ENCODE measurements at regions not wholly inside any gene's neighbourhood (a gene's known extent, or its start where the extent isn't known, plus 50 kb on each side); places are given as distances from the start of the nearest gene placed in this dataset.
"Not testable (repeated sequence)": the region's sequence is repeated elsewhere in the genome, so short reads cannot be mapped to it uniquely, and the experiment has no call there.

DNA sequence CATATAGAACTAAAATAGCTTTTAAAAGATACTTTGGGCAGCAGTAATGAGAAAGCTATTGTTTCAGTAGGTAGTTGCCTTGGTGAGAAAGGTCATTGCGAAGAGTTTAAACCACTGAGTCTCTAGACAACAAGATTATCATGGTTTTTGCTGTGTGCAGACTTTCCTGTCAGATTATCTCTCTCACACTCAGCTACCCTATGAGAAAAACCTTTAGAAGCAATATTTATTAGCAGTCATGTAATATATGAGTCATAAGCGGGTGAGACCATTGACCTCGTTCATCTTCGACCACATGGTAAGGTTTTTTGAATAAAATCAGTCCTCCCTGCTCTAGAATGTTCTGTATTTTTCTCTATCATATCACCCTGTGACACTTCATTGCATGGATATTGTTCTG is 59.9 kb downstream of the GPR65 start:
- peaks cover 5% of the 10 kb centered on the region for H3K4me1 Mint-ChIP-seq
- no peak overlapping the region for H3K27ac Mint-ChIP-seq
- H3K36me3 Mint-ChIP-seq = peaks cover 4% of the 10 kb centered on the region
- no peak for ATAC-seq
- H3K27me3 Mint-ChIP-seq = peaks cover 13% of the 10 kb centered on the region
- H3K9me3 Mint-ChIP-seq = peaks cover 9% of the 10 kb centered on the region
- H3K4me3 Mint-ChIP-seq = no peak overlapping the region

DNA sequence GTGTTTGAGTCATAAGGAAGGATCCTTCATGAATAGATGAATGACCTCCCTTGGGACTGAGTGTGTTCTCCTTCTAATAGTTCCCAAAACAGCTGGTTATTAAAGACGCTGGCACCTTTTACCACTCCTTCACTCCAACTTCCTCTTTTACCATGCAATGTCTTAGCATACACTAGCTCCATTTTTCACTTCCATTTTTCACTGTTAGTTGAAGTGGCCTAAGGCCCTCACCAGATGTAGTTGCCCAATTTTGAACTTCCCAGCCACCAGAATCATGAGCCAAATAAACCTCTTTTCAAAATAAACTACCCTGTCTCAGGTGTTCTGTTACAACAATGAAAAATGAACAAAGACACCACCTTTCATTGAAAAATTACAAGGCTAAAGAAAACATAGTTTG is 64.7 kb downstream of the GPR65 start:
- peaks cover 23% of the 10 kb centered on the region for H3K9me3 Mint-ChIP-seq
- H3K4me3 Mint-ChIP-seq = no peak overlapping the region
- peaks cover 12% of the 10 kb centered on the region for H3K27me3 Mint-ChIP-seq
- no peak for ATAC-seq
- peaks cover 14% of the 10 kb centered on the region for H3K36me3 Mint-ChIP-seq
- no peak overlapping the region for H3K27ac Mint-ChIP-seq
- peaks cover 6% of the 10 kb centered on the region for H3K4me1 Mint-ChIP-seq

- Mint-ChIP-seq H3K4me1 (peaks cover 10% of the 10 kb centered on the region), H3K36me3 (peaks cover 4% of the 10 kb centered on the region), H3K9me3 (peaks cover 12% of the 10 kb centered on the region), H3K4me3 (no peak overlapping the region), H3K27me3 (peaks cover 5% of the 10 kb centered on the region), H3K27ac (no peak overlapping the region)
- peak; percentile 64 for ATAC-seq
Observed at GRCh38 chr14:88075269-88075981, 70.5 kb downstream of the GPR65 start.

DNA sequence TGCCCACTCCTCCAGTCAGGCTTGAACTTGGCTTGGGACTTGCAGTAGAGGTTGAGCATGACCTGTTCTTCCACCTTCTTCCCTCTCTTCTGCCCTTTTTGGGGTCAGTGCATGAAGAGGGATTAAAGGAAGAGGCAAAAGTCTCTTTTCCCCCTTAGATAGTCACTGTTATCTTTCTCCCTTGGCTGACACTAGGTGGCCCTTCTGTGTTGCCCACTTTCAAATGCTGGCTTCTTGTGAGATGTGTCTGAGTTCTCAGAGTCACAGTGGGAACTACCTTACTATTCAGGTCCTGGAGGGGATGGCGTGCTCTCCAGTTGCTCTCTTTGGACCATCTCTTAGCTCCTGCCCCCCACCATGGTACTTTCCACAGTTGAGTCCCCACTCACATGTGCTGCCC is 73.6 kb downstream of the GPR65 start:
- Mint-ChIP-seq H3K36me3 (no peaks in the 10 kb centered on the region), H3K4me3 (no peak overlapping the region), H3K9me3 (no peaks in the 10 kb centered on the region), H3K27ac (no peak overlapping the region), H3K4me1 (peaks cover 10% of the 10 kb centered on the region), H3K27me3 (no peaks in the 10 kb centered on the region)
- peak; percentile 12 for ATAC-seq

- no peak for ATAC-seq
- peaks cover 10% of the 10 kb centered on the region for H3K4me1 Mint-ChIP-seq
- no peaks in the 10 kb centered on the region for H3K9me3 Mint-ChIP-seq
- H3K27me3 Mint-ChIP-seq = no peaks in the 10 kb centered on the region
- no peaks in the 10 kb centered on the region for H3K36me3 Mint-ChIP-seq
- H3K4me3 Mint-ChIP-seq = no peak overlapping the region
- H3K27ac Mint-ChIP-seq = no peak overlapping the region
Observed at GRCh38 chr14:88079624-88080023, 74.7 kb downstream of the GPR65 start.

DNA sequence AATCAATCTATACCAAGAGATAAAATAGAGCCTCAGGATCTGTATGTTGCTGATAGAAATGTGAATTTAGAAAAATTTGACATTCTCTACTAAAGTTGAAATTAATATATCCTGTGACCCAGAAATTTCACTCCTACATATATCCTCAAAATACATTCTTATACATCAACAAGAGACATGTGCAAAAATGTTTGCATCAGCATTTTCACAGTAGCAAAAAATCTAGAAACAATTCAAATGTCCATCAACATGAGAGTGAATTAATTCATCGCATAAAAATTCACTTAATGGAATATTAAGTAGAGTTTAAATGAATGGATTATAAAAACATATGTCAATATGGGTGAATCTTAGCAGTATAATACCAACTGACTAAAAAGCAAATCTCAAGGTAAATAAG is 80.8 kb downstream of the GPR65 start:
- no peaks in the 10 kb centered on the region for H3K36me3 Mint-ChIP-seq
- H3K27ac Mint-ChIP-seq = no peak overlapping the region
- peaks cover 11% of the 10 kb centered on the region for H3K27me3 Mint-ChIP-seq
- H3K9me3 Mint-ChIP-seq = no peaks in the 10 kb centered on the region
- H3K4me3 Mint-ChIP-seq = no peak overlapping the region
- no peaks in the 10 kb centered on the region for H3K4me1 Mint-ChIP-seq
- ATAC-seq = no peak

DNA sequence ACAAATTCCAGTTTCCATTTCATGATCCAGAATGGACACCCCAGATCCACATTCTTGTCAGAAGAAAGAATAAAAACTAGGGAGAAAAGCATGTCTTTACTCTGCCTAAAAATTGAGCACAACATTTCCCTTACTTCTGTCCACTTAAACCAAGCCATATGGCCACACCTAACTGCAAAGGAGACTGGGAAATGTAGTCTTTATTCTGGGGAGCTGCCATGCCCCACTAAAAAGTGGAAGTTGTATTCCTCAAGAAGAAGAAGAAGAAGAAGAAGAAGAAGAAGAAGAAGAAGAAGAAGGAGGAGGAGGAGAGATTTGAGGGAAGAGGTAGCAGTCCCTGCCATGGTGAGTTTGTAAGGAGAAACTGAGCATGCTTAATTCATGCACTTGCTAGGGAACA is 84.5 kb downstream of the GPR65 start:
- no peak overlapping the region for H3K27ac Mint-ChIP-seq
- H3K4me3 Mint-ChIP-seq = no peak overlapping the region
- no peaks in the 10 kb centered on the region for H3K4me1 Mint-ChIP-seq
- H3K36me3 Mint-ChIP-seq = no peaks in the 10 kb centered on the region
- ATAC-seq = no peak
- H3K9me3 Mint-ChIP-seq = no peaks in the 10 kb centered on the region
- peaks cover 11% of the 10 kb centered on the region for H3K27me3 Mint-ChIP-seq

DNA sequence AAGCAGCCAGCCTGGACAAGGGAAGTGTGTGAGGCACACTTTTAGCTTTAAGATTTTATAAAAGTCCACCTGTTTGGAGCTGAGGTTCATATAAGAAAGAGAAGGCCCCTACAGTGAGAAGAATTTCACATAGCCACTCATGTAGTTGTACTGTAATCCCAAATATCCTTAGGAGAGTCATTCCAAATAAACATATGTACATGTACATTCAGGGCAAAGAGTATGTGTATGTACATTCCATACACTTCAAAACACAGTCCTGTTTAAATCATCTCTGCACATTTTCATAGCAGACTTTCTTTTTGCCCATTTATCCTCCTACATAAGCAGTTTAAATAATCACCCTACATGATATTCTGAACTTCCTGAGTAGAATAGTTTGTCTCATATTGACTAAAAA is 87.6 kb downstream of the GPR65 start:
- no peak overlapping the region for H3K27ac Mint-ChIP-seq
- H3K4me1 Mint-ChIP-seq = no peaks in the 10 kb centered on the region
- H3K36me3 Mint-ChIP-seq = no peaks in the 10 kb centered on the region
- no peaks in the 10 kb centered on the region for H3K9me3 Mint-ChIP-seq
- no peak overlapping the region for H3K4me3 Mint-ChIP-seq
- H3K27me3 Mint-ChIP-seq = peaks cover 8% of the 10 kb centered on the region
- ATAC-seq = no peak

DNA sequence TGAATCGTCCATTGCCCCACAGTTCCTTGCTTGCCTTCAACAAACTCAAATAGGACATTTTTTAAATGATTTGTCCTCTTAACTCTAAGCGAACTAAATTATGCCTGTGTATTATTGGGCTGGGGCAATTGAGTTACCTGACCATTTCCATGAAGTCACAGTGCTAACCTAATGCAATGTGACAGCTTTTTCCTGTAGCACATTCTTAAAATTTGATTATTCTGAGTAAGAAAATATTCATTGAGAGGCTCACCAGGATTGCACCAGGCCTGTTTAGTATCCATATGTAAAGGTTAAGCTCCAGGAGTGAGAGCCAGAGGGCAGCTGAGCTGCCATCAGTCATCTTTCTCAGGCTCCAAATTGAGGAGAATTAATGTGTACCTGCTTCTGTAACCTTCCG is 90.9 kb downstream of the GPR65 start:
- H3K36me3 Mint-ChIP-seq = no peaks in the 10 kb centered on the region
- no peaks in the 10 kb centered on the region for H3K4me1 Mint-ChIP-seq
- no peak overlapping the region for H3K4me3 Mint-ChIP-seq
- H3K9me3 Mint-ChIP-seq = no peaks in the 10 kb centered on the region
- no peak for ATAC-seq
- peaks cover 8% of the 10 kb centered on the region for H3K27me3 Mint-ChIP-seq
- H3K27ac Mint-ChIP-seq = no peak overlapping the region

DNA sequence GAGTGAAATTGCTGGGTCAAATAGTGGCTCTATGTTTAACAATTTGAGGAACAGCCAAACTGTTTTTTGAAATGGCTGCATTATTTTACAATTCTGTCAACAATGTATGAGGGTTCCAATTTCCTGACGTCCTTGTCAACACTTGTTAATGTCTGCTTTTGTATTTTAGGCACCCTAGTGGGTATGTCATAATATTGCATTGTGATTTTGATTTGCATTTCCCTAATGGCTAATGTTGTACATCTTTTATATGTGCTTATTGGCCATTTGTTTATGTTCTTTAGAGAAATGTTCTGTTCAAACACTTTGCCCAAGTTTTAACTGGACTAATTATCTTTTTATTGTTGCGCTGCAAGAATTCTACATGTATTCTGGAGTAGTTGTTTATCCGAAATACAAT is 93.2 kb downstream of the GPR65 start:
- no peaks in the 10 kb centered on the region for H3K9me3 Mint-ChIP-seq
- no peaks in the 10 kb centered on the region for H3K36me3 Mint-ChIP-seq
- no peaks in the 10 kb centered on the region for H3K4me1 Mint-ChIP-seq
- peaks cover 28% of the 10 kb centered on the region for H3K27me3 Mint-ChIP-seq
- no peak for ATAC-seq
- no peak overlapping the region for H3K27ac Mint-ChIP-seq
- H3K4me3 Mint-ChIP-seq = no peak overlapping the region

GRCh38 chr14:88104710-88105109 is 99.8 kb downstream of the GPR65 start:
- Mint-ChIP-seq H3K27ac (no peak overlapping the region), H3K9me3 (peaks cover 4% of the 10 kb centered on the region), H3K36me3 (no peaks in the 10 kb centered on the region), H3K4me3 (no peak overlapping the region), H3K27me3 (peaks cover 20% of the 10 kb centered on the region), H3K4me1 (no peaks in the 10 kb centered on the region)
- ATAC-seq = no peak

- H3K27me3 Mint-ChIP-seq = peaks cover 14% of the 10 kb centered on the region
- ATAC-seq = no peak
- H3K9me3 Mint-ChIP-seq = peaks cover 4% of the 10 kb centered on the region
- H3K36me3 Mint-ChIP-seq = no peaks in the 10 kb centered on the region
- H3K4me1 Mint-ChIP-seq = no peaks in the 10 kb centered on the region
- H3K27ac Mint-ChIP-seq = no peak overlapping the region
- no peak overlapping the region for H3K4me3 Mint-ChIP-seq
Observed at GRCh38 chr14:88106377-88106776, 101.4 kb downstream of the GPR65 start.

GRCh38 chr14:88127669-88128068 is 122.7 kb downstream of the GPR65 start:
- not testable (repeated sequence) for ATAC-seq, H3K36me3 Mint-ChIP-seq, H3K27ac Mint-ChIP-seq, H3K4me3 Mint-ChIP-seq, H3K4me1 Mint-ChIP-seq
- Mint-ChIP-seq H3K27me3 (peaks cover 45% of the 10 kb centered on the region), H3K9me3 (peaks cover 11% of the 10 kb centered on the region)

GRCh38 chr14:88128816-88129215 is 123.9 kb downstream of the GPR65 start:
- Mint-ChIP-seq H3K27ac (no peak overlapping the region), H3K36me3 (no peaks in the 10 kb centered on the region), H3K4me3 (no peak overlapping the region), H3K9me3 (peaks cover 10% of the 10 kb centered on the region), H3K4me1 (peaks cover 9% of the 10 kb centered on the region), H3K27me3 (peaks cover 53% of the 10 kb centered on the region)
- ATAC-seq = no peak

GRCh38 chr14:88129306-88130056 is 124.5 kb downstream of the GPR65 start:
- no peak overlapping the region for H3K27ac Mint-ChIP-seq
- no peak overlapping the region for H3K4me3 Mint-ChIP-seq
- ATAC-seq = peak; percentile 77
- H3K27me3 Mint-ChIP-seq = peaks cover 60% of the 10 kb centered on the region
- H3K36me3 Mint-ChIP-seq = no peaks in the 10 kb centered on the region
- peaks cover 9% of the 10 kb centered on the region for H3K4me1 Mint-ChIP-seq
- peaks cover 10% of the 10 kb centered on the region for H3K9me3 Mint-ChIP-seq

GRCh38 chr14:88130057-88130432 is 125.1 kb downstream of the GPR65 start:
- Mint-ChIP-seq H3K4me3 (no peak overlapping the region), H3K4me1 (peaks cover 9% of the 10 kb centered on the region)

More at GRCh38 chr14:88130057-88130432, 125.1 kb downstream of the GPR65 start:
- Mint-ChIP-seq H3K36me3 (no peaks in the 10 kb centered on the region), H3K27me3 (peaks cover 58% of the 10 kb centered on the region), H3K27ac (no peak overlapping the region), H3K9me3 (peaks cover 10% of the 10 kb centered on the region)
- ATAC-seq = peak; percentile 27

Data from stimulated activated memory B cell treated with anti-CD40 and anti-IgM and Interleukin-4, amounts not matched to agents 10 μg/mL and 1 μg/mL and 100 μg/mL, for 72 hours (primary cell).